HEK293 (cell line): ENCODE measurements at regions not wholly inside any gene's neighbourhood (a gene's known extent, or its start where the extent isn't known, plus 50 kb on each side); places are given as distances from the start of the nearest gene placed in this dataset.
"Not testable (repeated sequence)": the region's sequence is repeated elsewhere in the genome, so short reads cannot be mapped to it uniquely, and the experiment has no call there.

Experiments
- CTCF ChIA-PET: fragments of 350-600 bp; formaldehyde crosslinking; extraction: SDS; loops from one replicate; lab custom pipeline; 2021; ENCODE audit warnings: antibody characterized with exemption; lab: Yijun Ruan, JAX
- POLR2A ChIA-PET: fragments of 300-600 bp; formaldehyde crosslinking; extraction: SDS; loops from one replicate; lab custom pipeline; 2020; ENCODE audit warnings: antibody characterized with exemption, inconsistent platforms; lab: Yijun Ruan, JAX
- H3K27ac ChIP-seq: fragments of 200-500 bp; sonication (Bioruptor generic); 2 replicates; pipeline ENCODE4 v1.5.1; 2014; ENCODE audit warnings: low read depth, low read length, control low read depth, inconsistent platforms; ENCODE audit errors: extremely low read depth
- H3K36me3 ChIP-seq, 2 experiments: fragments of 200-500 bp in 1 of 2; sonication (Bioruptor generic) in 1 of 2; 1 replicate in 1 of 2; 2 replicates in 1 of 2; pipeline ENCODE4 v1.5.1; 2014 to 2017; ENCODE audit warnings: inconsistent platforms in 2 of 2, low read length in 2 of 2; ENCODE audit not compliant: control insufficient read depth in 2 of 2, insufficient read depth in 1 of 2
- H3K4me1 ChIP-seq: fragments of 200-500 bp; sonication (Bioruptor generic); 2 replicates; pipeline ENCODE4 v1.5.1; 2014; ENCODE audit warnings: mild to moderate bottlenecking, low read length, inconsistent platforms; ENCODE audit not compliant: control insufficient read depth, insufficient read depth
- H3K4me3 ChIP-seq: 2 replicates; pipeline ENCODE4 v1.5.1; 2011; ENCODE audit warnings: low read depth, mild to moderate bottlenecking, control low read depth, low read length, moderate library complexity
- H3K9me3 ChIP-seq: fragments of 200-500 bp; sonication (Bioruptor generic); 2 replicates; pipeline ENCODE4 v1.5.1; 2014; ENCODE audit warnings: low read depth, low read length, inconsistent platforms; ENCODE audit not compliant: control insufficient read depth, insufficient read depth
- KLF10 ChIP-seq: fragments of 450-650 bp; IDR thresholded peaks from 2 replicates; pipeline ENCODE4 v1.5.1; 2018; ENCODE audit warnings: missing biosample characterization, mild to moderate bottlenecking, missing genetic modification characterization
- ZNF544 ChIP-seq: fragments of 450-650 bp; formaldehyde crosslinking; IDR thresholded peaks from 2 replicates; pipeline ENCODE4 v1.5.0; 2017; ENCODE audit warnings: missing biosample characterization, missing genetic modification characterization
- ZNF654 ChIP-seq: fragments of 450-650 bp; formaldehyde crosslinking; IDR thresholded peaks from 2 replicates; pipeline ENCODE4 v1.5.1; 2016; ENCODE audit warnings: low read depth, missing biosample characterization, missing genetic modification characterization

GRCh38 chr15:20192982-20193929 is 348.3 kb downstream of the GOLGA6L6 start:
- POLR2A ChIA-PET, H3K4me3 ChIP-seq: not testable (repeated sequence)

DNA sequence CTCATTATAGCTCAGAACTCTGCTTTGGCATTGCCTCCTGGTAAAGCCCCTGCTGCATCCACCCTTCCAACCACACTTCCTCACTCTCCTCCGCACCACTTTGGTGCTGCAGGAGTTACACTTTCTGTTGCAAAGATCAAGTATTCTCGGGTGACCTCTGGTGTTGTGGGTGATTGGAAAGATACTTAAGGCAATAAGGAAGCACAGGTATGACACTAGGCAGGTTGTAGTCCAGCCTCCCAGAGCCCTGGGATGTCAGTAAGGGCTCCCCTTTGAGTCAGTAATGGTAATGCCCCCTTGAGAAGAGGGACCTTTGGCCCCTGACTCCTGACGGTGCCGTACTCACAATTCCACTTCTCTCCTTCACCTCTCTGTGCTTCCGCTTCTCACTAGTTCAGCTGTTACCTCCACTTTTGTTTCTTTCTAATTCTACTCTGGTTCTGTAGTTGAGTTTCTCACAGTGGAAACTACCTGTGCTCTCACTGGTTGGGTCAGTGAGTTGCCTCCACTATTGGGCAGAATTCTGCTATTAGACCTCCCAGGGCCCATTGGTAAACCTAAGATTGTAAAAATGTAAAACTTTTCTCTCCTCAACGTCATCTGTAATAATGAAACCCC is 350.0 kb downstream of the GOLGA6L6 start:
- H3K4me1 ChIP-seq, POLR2A ChIA-PET: not testable (repeated sequence)

More at GRCh38 chr15:20192982-20193929, 348.3 kb downstream of the GOLGA6L6 start:
- H3K36me3 ChIP-seq, H3K27ac ChIP-seq, H3K9me3 ChIP-seq, H3K4me1 ChIP-seq: not testable (repeated sequence)
- CTCF ChIA-PET = interaction anchor here (1.2 kb wide), 1 partner anchor 162 kb away, joined by 3 read pairs; no protein-coding TSS in a partner anchor
- TF ChIP-seq KLF10 (tag by site-specific recombination) (0 out of 2 replicates have a peak, but pooled peaks have one; percentile 17), ZNF544 (tag by site-specific recombination) (peak; percentile 79; the same call in 1 of the 2 replicates), ZNF654 (tag by site-specific recombination) (peak; percentile 36)

GRCh38 chr15:20188611-20189010 is 353.0 kb downstream of the GOLGA6L6 start:
- H3K27ac ChIP-seq, H3K36me3 ChIP-seq, H3K4me1 ChIP-seq, CTCF ChIA-PET, H3K4me3 ChIP-seq, POLR2A ChIA-PET, H3K9me3 ChIP-seq: not testable (repeated sequence)

More for the DNA sequence above, 350.0 kb downstream of the GOLGA6L6 start:
- H3K36me3 ChIP-seq, H3K4me3 ChIP-seq, CTCF ChIA-PET, H3K9me3 ChIP-seq, H3K27ac ChIP-seq: not testable (repeated sequence)

DNA sequence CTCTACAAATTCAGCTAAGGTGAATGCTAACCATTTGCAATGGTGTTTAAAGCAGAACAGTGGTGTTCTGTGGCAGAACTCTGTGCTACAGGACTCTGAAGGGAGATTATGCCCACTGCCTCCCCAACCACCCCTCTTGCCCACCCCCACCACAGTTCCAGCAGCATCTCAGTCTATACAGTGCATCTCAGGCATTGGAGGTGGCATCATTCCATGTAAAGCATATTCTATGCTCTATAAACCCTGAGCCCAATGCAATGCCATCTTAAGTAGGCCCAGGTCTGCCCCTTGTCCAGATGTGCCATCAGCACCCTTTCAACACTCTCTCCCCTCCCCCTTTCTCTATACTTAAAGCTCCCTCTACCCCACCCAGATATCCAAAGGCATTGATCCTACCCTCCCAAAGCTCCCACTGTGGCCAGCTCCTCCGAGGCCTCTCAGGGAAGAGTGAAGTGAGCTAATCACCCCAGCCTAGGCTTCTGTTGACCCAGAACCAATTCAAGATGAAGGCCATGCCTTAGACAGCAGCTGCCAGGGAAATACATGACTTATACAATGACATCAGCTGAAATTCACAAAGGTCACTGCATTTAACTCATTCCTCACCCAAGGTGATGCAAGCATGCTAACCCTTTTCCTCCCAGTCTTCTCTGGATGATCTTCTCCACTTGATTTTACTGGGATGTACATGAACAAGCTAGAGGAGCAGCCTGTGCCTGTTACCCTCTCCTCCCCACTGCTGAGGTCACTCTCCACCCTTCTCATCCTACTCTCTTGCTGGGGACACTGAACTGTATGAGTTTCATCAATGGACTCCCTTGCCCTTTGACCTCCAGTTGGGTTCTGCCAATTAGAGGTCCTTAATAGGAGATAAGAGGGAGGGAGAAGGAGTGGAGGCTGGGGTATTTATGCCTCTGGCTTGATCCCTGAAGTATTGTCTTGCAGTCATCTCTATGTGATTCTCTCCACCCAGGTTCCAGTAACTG is 353.9 kb downstream of the GOLGA6L6 start:
- H3K9me3 ChIP-seq, CTCF ChIA-PET, H3K4me3 ChIP-seq, H3K36me3 ChIP-seq, POLR2A ChIA-PET, H3K4me1 ChIP-seq, H3K27ac ChIP-seq: not testable (repeated sequence)

GRCh38 chr15:20184879-20185278 is 356.7 kb downstream of the GOLGA6L6 start:
- POLR2A ChIA-PET, CTCF ChIA-PET: not testable (repeated sequence)

GRCh38 chr15:20168221-20168620 is 373.4 kb downstream of the GOLGA6L6 start:
- CTCF ChIA-PET, POLR2A ChIA-PET, H3K4me3 ChIP-seq, H3K4me1 ChIP-seq, H3K36me3 ChIP-seq, H3K9me3 ChIP-seq, H3K27ac ChIP-seq: not testable (repeated sequence)

More at GRCh38 chr15:20184879-20185278, 356.7 kb downstream of the GOLGA6L6 start:
- H3K4me3 ChIP-seq, H3K36me3 ChIP-seq, H3K27ac ChIP-seq, H3K9me3 ChIP-seq, H3K4me1 ChIP-seq: not testable (repeated sequence)

DNA sequence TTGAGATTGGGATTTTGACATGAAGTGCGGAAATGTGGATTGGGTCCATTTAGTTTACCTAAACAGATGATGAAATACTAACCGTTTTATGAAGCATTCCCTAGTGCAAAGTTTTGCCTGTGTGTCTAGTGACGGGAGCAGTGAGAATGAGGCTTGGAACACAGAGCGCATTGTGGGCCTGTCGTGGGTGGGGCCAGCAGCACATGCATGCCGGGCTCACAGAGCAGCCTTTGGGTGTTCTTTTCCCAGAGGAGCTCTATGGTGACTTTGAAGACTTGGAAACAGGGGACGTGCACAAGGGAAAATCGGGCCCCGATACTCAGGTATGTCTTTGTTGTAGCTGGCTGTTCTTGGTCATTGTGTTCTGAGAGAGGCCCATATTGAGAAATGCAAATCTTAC is 388.1 kb downstream of the GOLGA6L6 start:
- H3K9me3 ChIP-seq, H3K36me3 ChIP-seq, CTCF ChIA-PET, H3K4me1 ChIP-seq, H3K4me3 ChIP-seq, H3K27ac ChIP-seq, POLR2A ChIA-PET: not testable (repeated sequence)

- H3K27ac ChIP-seq, CTCF ChIA-PET, H3K4me3 ChIP-seq, POLR2A ChIA-PET, H3K36me3 ChIP-seq, H3K4me1 ChIP-seq, H3K9me3 ChIP-seq: not testable (repeated sequence)
These were observed 392.9 kb downstream of the GOLGA6L6 start for GRCh38 chr15:20148679-20149078.

- H3K4me3 ChIP-seq, H3K36me3 ChIP-seq, CTCF ChIA-PET, H3K9me3 ChIP-seq, H3K4me1 ChIP-seq, POLR2A ChIA-PET, H3K27ac ChIP-seq: not testable (repeated sequence)
These were observed 393.6 kb downstream of the GOLGA6L6 start for GRCh38 chr15:20148008-20148407.
